H9 (cell line): ENCODE measurements at regions not wholly inside any gene's neighbourhood (a gene's known extent, or its start where the extent isn't known, plus 50 kb on each side); places are given as distances from the start of the nearest gene placed in this dataset.
"Not testable (repeated sequence)": the region's sequence is repeated elsewhere in the genome, so short reads cannot be mapped to it uniquely, and the experiment has no call there.

Source experiments
- DNase-seq: peaks from one replicate; pipeline ENCODE4 v3.0.0-alpha.2; 2017
- H2AFZ ChIP-seq: one replicate; pipeline ENCODE4 v1.6.1; 2013; ENCODE audit warnings: mild to moderate bottlenecking, low read length, control low read depth, moderate library complexity
- H2AK5ac ChIP-seq: 2 replicates; pipeline ENCODE4 v1.6.1; 2013; ENCODE audit warnings: low read length, control low read depth, mixed read lengths; ENCODE audit not compliant: insufficient read length
- H2BK120ac ChIP-seq: one replicate; pipeline ENCODE4 v1.6.1; 2013; ENCODE audit warnings: low read depth, mild to moderate bottlenecking, low read length, control low read depth, inconsistent platforms; ENCODE audit not compliant: poor library complexity, severe bottlenecking
- H2BK12ac ChIP-seq: 2 replicates; pipeline ENCODE4 v1.6.1; 2013; ENCODE audit warnings: low read length, control low read depth, mixed read lengths, low read depth; ENCODE audit not compliant: insufficient read length
- H2BK15ac ChIP-seq: 2 replicates; pipeline ENCODE4 v1.6.1; 2013; ENCODE audit warnings: low read depth, low read length, control low read depth
- H2BK20ac ChIP-seq: one replicate; pipeline ENCODE4 v1.6.1; 2013; ENCODE audit warnings: low read depth, mild to moderate bottlenecking, low read length, control low read depth, inconsistent platforms; ENCODE audit not compliant: poor library complexity, severe bottlenecking
- H2BK5ac ChIP-seq: 2 replicates; pipeline ENCODE4 v1.6.1; 2013; ENCODE audit warnings: low read length, control low read depth, mixed read lengths; ENCODE audit not compliant: insufficient read length
- H3K14ac ChIP-seq: 2 replicates; pipeline ENCODE4 v1.6.1; 2013; ENCODE audit warnings: low read length, control low read depth; ENCODE audit not compliant: insufficient read depth
- H3K18ac ChIP-seq: 2 replicates; pipeline ENCODE4 v1.6.1; 2013; ENCODE audit warnings: low read depth, mild to moderate bottlenecking, mixed read lengths, low read length, control low read depth; ENCODE audit not compliant: insufficient read length
- H3K23ac ChIP-seq: 2 replicates; pipeline ENCODE4 v1.6.1; 2013; ENCODE audit warnings: low read length, control low read depth, mixed read lengths, low read depth; ENCODE audit not compliant: insufficient read length
- H3K23me2 ChIP-seq: 2 replicates; pipeline ENCODE4 v1.6.1; 2013; ENCODE audit warnings: low read depth, mild to moderate bottlenecking, mixed read lengths, low read length, control low read depth; ENCODE audit not compliant: insufficient read length, poor library complexity, severe bottlenecking
- H3K27ac ChIP-seq: 2 replicates; pipeline ENCODE4 v1.5.1; 2013; ENCODE audit warnings: low read length, control low read depth, mixed read lengths, low read depth; ENCODE audit not compliant: insufficient read length
- H3K27me3 ChIP-seq: 2 replicates; pipeline ENCODE4 v1.6.1; 2013; ENCODE audit warnings: low read length, control low read depth, inconsistent platforms; ENCODE audit not compliant: insufficient read depth
- H3K4ac ChIP-seq: 2 replicates; pipeline ENCODE4 v1.6.1; 2013; ENCODE audit warnings: low read depth, mild to moderate bottlenecking, control low read depth, inconsistent platforms, low read length, moderate library complexity
- H3K4me1 ChIP-seq: 2 replicates; pipeline ENCODE4 v1.6.1; 2013; ENCODE audit warnings: low read length, control low read depth, inconsistent platforms; ENCODE audit not compliant: insufficient read depth
- H3K4me2 ChIP-seq: 2 replicates; pipeline ENCODE4 v1.6.1; 2013; ENCODE audit warnings: low read length, control low read depth, mixed read lengths; ENCODE audit not compliant: insufficient read length, insufficient read depth
- H3K56ac ChIP-seq: 2 replicates; pipeline ENCODE4 v1.6.1; 2013; ENCODE audit warnings: low read depth, mild to moderate bottlenecking, mixed read lengths, low read length, control low read depth; ENCODE audit not compliant: insufficient read length
- H3K79me1 ChIP-seq: 2 replicates; pipeline ENCODE4 v1.6.1; 2013; ENCODE audit warnings: low read depth, mild to moderate bottlenecking, moderate library complexity, low read length, control low read depth, inconsistent platforms; ENCODE audit not compliant: insufficient read depth, poor library complexity, severe bottlenecking
- H3K79me2 ChIP-seq: 2 replicates; pipeline ENCODE4 v1.6.1; 2013; ENCODE audit warnings: low read length, control low read depth, inconsistent platforms; ENCODE audit not compliant: insufficient read depth
- H3K9ac ChIP-seq: 2 replicates; pipeline ENCODE4 v1.6.1; 2013; ENCODE audit warnings: low read length, control low read depth, mixed read lengths; ENCODE audit not compliant: insufficient read length; ENCODE audit errors: extremely low read depth
- H3K9me3 ChIP-seq: one replicate; pipeline ENCODE4 v1.6.1; 2013; ENCODE audit warnings: low read depth, low read length, inconsistent platforms; ENCODE audit not compliant: control insufficient read depth
- H3T11ph ChIP-seq: one replicate; pipeline ENCODE4 v1.6.1; 2013; ENCODE audit warnings: mild to moderate bottlenecking, low read length, control low read depth, inconsistent platforms
- H4K20me1 ChIP-seq: one replicate; pipeline ENCODE4 v1.6.1; 2013; ENCODE audit not compliant: control insufficient read depth, insufficient read length, insufficient read depth
- H4K5ac ChIP-seq: 2 replicates; pipeline ENCODE4 v1.6.1; 2013; ENCODE audit warnings: low read depth, mild to moderate bottlenecking, mixed read lengths, low read length, control low read depth; ENCODE audit not compliant: insufficient read length
- H4K8ac ChIP-seq: replicated peaks from 2 replicates; pipeline ENCODE4 v1.6.1; 2013; ENCODE audit warnings: low read length, control low read depth, mixed read lengths, low read depth; ENCODE audit not compliant: insufficient read length
- H4K91ac ChIP-seq: 2 replicates; pipeline ENCODE4 v1.6.1; 2013; ENCODE audit warnings: low read depth, mild to moderate bottlenecking, moderate library complexity, mixed read lengths, low read length, control low read depth; ENCODE audit not compliant: insufficient read length
- H3K27ac Mint-ChIP-seq, 3 experiments: 2 replicates in 2 of 3; 3 replicates in 1 of 3; pipeline ENCODE4 v1.8.0; 2020 to 2021; ENCODE audit warnings: mixed read lengths in 3 of 3, mild to moderate bottlenecking in 1 of 3, moderate library complexity in 1 of 3
- H3K27me3 Mint-ChIP-seq: 2 replicates; pipeline ENCODE4 v1.8.0; 2021; ENCODE audit warnings: low read depth, mild to moderate bottlenecking, moderate library complexity, mixed read lengths
- H3K36me3 Mint-ChIP-seq, 3 experiments: 2 replicates in 2 of 3; 3 replicates in 1 of 3; pipeline ENCODE4 v1.8.0; 2020 to 2021; ENCODE audit warnings: low read depth in 3 of 3, mixed read lengths in 3 of 3; ENCODE audit not compliant: insufficient read depth in 1 of 3
- H3K4me1 Mint-ChIP-seq, 2 experiments: 2 replicates each; pipeline ENCODE4 v1.8.0; 2020; ENCODE audit warnings: mixed read lengths in 2 of 2
- H3K4me3 Mint-ChIP-seq, 2 experiments: 2 replicates in 1 of 2; 3 replicates in 1 of 2; pipeline ENCODE4 v1.8.0; 2020 to 2021; ENCODE audit warnings: mild to moderate bottlenecking in 2 of 2, mixed read lengths in 2 of 2, moderate library complexity in 1 of 2
- H3K9me3 Mint-ChIP-seq, 2 experiments: 2 replicates in 1 of 2; 3 replicates in 1 of 2; pipeline ENCODE4 v1.8.0; 2020; ENCODE audit warnings: mild to moderate bottlenecking in 2 of 2, mixed read lengths in 2 of 2, moderate library complexity in 1 of 2
- WGBS: extraction: QIAGEN DNeasy Blood & Tissue Kit; methylation state at CpG from one replicate; pipeline ENCODE4 v1.1.7; 2013; ENCODE audit warnings: missing lambda C conversion rate, low lambda C conversion rate, mixed read lengths; ENCODE audit not compliant: insufficient read length; ENCODE audit errors: extremely low coverage; 5-methylcytosine and 5-hydroxymethylcytosine counted together

GRCh38 chr2:87301349-87301748 is 279.7 kb upstream of the PLGLB1 start:
- not testable (repeated sequence) for H3K27ac Mint-ChIP-seq, H3K79me2 ChIP-seq, H3K4me2 ChIP-seq, H3T11ph ChIP-seq, H3K4me3 Mint-ChIP-seq, H3K56ac ChIP-seq, H3K9ac ChIP-seq, H3K4ac ChIP-seq, H2BK12ac ChIP-seq, H4K5ac ChIP-seq, H3K23me2 ChIP-seq, H2BK120ac ChIP-seq, H3K18ac ChIP-seq, H3K4me1 ChIP-seq, H3K27ac ChIP-seq, H3K9me3 ChIP-seq, H4K20me1 ChIP-seq, H3K23ac ChIP-seq, H3K14ac ChIP-seq, H3K79me1 ChIP-seq, H4K91ac ChIP-seq, H4K8ac ChIP-seq, H2BK20ac ChIP-seq, DNase-seq, H3K27me3 Mint-ChIP-seq, H2AFZ ChIP-seq, H3K4me1 Mint-ChIP-seq, H3K27me3 ChIP-seq, H2BK5ac ChIP-seq, H2AK5ac ChIP-seq, H3K36me3 Mint-ChIP-seq, H2BK15ac ChIP-seq
- no CpG with 5 or more reads among the region's 6 CpGs for WGBS
- H3K9me3 Mint-ChIP-seq: peaks cover 11 to 14% of the 10 kb centered on the region in 2 experiments

- H3K23ac ChIP-seq, H2AK5ac ChIP-seq, H4K5ac ChIP-seq, H3K4me3 Mint-ChIP-seq, H3K9me3 ChIP-seq, H4K91ac ChIP-seq, H3K9ac ChIP-seq, H4K20me1 ChIP-seq, H3T11ph ChIP-seq, H3K4ac ChIP-seq, H3K18ac ChIP-seq, H3K27ac ChIP-seq, H3K14ac ChIP-seq, H2BK15ac ChIP-seq, H2BK5ac ChIP-seq, H3K27me3 ChIP-seq, H4K8ac ChIP-seq, H2AFZ ChIP-seq, H3K4me2 ChIP-seq, H2BK12ac ChIP-seq, H3K27me3 Mint-ChIP-seq, H2BK120ac ChIP-seq, H3K27ac Mint-ChIP-seq, H3K79me1 ChIP-seq, H3K56ac ChIP-seq, H3K79me2 ChIP-seq, H3K4me1 ChIP-seq, H3K4me1 Mint-ChIP-seq, H3K23me2 ChIP-seq, DNase-seq, H3K36me3 Mint-ChIP-seq, H2BK20ac ChIP-seq: not testable (repeated sequence)
- no CpG with 5 or more reads among the region's 2 CpGs for WGBS
- H3K9me3 Mint-ChIP-seq: peaks cover 11 to 14% of the 10 kb centered on the region in 2 experiments
These were observed 280.2 kb upstream of the PLGLB1 start for GRCh38 chr2:87301871-87302270.
